ENCODE measurements at regions not wholly inside any gene's neighbourhood (a gene's known extent, or its start where the extent isn't known, plus 50 kb on each side); places are given as distances from the start of the nearest gene placed in this dataset.
"Not testable (repeated sequence)": the region's sequence is repeated elsewhere in the genome, so short reads cannot be mapped to it uniquely, and the experiment has no call there.

GRCh38 chr13:53411463-53411862 lies 382.9 kb downstream of the OLFM4 start:
- no peak for DNase-seq

- no peak for DNase-seq
Measured at GRCh38 chr13:53415135-53415534, 386.5 kb downstream of the OLFM4 start.

DNA sequence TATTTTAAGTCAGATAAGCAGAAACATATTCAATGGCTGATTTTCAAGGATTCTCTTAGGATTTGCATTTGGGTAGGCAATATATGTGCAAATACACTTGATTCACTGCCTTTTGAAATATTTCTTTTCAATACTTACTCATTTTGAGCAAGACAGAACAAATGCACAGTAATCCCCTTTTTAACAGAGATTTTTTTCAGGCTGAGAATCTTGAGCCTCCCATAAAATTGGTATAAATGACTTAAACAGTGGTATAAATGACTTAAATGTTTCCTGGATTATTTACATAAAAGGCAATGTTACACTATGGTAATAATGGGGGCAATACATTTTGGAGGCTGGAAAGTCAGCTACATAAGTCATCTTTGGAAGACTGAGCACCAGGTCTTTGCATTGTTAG lies 389.0 kb downstream of the OLFM4 start:
- DNase-seq: no peak

DNA sequence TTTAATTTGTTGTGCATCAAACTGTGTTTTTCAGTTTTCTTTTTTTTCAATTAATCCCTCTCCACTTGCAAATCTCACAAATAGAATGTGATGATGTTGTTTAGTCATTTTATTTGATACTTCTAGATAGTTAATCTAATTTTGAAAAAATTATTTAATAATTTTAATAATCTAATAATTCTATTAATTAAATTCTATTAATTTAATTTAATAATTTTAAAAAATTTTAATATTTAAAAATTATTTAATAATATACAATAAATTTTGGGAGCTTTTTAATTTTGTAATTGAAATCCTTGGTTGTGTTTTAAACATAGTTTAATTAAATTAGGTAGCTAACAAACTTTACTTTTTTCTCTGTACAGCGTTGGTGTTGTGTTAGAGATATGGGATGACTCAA lies 393.8 kb downstream of the OLFM4 start:
- no peak for DNase-seq

DNA sequence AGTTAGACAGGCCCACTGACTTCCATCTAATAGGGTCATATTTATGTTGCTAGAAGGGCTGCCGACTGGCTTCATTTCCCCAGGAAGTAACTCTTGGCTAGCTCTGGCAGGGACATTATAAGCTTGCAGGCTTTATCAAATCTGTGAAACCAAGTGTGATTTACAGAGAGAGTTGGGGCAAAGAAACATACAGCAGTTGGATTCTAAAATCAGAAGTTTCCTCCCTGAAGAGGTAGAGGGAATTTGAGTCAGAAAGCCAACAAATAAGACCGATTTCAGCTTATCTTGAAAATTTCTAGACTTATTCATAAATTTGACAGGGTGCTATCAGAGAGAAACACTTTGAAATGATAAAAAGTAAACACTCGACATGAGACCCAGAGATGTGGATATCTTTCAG lies 407.8 kb downstream of the OLFM4 start:
- DNase-seq: no peak

DNA sequence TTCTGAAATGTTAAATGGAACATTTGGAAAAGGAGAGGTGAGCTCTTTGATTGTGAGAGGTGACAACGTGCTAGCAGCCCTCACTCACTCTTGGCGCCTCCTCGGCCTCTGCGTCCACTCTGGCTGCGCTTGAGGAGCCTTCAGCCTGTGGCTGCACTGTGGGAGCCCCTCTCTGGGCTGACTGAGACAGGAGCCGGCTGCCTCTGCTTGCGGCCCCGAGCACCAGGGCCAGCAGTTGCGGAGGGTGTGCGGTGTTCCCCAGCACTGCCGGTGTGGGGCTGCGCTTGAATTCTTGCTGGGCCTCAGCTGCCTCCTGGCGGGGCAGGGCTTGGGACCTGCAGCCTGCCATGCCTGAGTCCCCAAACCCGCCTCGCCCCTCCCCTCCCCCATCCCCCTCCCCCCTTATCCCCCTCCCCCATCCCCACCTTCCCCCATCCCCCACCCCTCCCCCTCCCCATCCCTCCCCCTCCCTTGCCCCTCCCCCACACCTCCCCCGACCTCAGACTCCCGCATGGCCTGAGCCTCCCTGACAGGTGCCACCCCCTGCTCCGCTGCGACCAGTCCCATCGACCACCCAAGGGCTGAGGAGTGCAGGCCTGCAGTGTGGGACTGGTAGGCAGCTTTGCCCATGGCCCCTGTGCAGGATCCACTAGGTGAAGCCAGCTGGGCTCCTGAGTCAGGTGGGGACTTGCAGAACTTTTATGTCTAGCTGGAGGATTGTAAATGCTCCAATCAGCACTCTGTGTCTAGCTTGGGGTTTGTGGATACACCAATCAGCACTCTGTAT lies 411.0 kb downstream of the OLFM4 start:
- DNase-seq: no peak

GRCh38 chr13:53442979-53443378 lies 414.4 kb downstream of the OLFM4 start:
- DNase-seq: no peak

DNA sequence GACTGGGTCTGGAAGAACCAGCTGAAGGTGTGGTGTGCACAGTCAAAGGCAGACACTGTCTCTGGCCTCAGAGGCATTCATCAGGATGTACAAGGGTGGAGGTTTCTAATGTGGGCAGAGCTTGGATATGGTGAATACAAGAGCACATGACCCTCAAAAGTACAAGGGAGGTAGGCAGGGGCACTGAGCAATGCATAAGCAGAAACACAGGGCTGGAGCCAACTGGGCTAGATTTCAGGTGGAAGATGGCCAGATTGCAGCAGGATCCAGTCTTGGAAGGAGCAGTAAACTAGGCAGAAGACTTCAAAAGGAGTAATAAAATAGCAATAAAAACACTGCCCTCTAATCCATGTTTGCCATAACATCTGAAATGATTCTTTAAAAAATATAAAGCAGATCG lies 417.1 kb downstream of the OLFM4 start:
- DNase-seq: no peak

DNA sequence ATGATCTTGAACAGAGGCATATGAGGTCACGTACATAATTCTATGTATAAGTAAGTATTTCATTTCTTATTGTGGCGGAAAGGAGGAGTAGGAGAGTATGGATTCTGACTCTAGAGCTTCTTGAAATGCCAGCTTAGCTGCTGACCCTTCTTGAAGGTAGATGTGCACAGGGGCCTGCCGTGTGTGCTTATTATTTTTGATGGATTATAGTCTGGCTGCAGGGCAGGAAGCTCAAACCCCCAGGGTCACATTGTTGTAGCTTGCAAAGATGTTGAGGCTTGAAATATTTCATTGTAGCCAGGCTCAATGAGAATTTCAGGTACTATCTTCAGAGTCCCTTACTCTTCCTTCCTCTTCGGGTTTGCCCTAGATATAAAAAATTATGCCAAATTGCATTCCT lies 418.8 kb downstream of the OLFM4 start:
- no peak for DNase-seq

GRCh38 chr13:53447863-53448262 lies 419.2 kb downstream of the OLFM4 start:
- no peak for DNase-seq

DNA sequence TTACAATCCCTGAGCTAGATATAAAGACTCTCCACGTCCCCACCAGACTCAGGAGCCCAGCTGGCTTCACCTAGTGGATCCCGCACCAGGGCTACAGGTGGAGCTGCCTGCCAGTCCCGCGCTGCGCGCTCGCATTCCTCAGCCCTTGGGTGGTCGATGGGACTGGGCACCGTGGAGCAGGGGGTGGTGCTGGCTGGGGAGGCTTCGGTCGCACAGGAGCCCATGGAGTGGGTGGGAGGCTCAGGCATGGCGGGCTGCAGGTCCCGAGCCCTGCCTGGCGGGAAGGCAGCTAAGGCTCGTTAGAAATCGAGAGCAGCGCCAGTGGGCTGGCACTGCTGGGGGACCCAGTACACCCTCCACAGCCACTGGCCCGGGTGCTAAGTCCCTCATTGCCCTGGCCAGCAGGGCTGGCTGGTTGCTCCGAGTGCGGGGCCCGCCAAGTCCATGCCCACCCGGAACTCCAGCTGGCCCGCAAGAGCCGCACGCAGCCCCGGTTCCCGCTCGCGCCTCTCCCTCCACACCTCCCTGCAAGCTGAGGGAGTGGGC lies 423.7 kb downstream of the OLFM4 start:
- DNase-seq: not testable (repeated sequence)

- DNase-seq: no peak
Measured at GRCh38 chr13:53460796-53461195, 432.2 kb downstream of the OLFM4 start.

DNA sequence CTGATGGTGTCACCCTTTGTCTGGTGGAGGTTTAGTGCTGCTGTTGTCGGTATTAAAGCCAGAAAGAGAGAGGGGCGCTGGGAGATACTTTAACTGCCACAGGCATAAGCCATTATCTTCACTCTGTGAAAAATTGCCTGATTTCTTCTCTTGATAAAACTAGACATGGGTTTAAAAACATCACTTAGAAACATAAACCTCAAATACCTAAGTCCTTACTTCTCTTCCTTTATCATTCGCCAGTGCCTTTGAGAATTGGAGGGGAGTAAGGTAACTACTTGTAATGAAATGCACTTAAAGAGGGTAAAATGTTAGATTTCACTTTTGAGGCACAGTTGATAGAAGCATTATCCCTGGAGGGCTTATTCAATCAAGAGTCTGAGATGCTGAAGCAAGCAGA lies 434.5 kb downstream of the OLFM4 start:
- DNase-seq: no peak

- DNase-seq: no peak
Measured at GRCh38 chr13:53466576-53466975, 438.0 kb downstream of the OLFM4 start.

DNA sequence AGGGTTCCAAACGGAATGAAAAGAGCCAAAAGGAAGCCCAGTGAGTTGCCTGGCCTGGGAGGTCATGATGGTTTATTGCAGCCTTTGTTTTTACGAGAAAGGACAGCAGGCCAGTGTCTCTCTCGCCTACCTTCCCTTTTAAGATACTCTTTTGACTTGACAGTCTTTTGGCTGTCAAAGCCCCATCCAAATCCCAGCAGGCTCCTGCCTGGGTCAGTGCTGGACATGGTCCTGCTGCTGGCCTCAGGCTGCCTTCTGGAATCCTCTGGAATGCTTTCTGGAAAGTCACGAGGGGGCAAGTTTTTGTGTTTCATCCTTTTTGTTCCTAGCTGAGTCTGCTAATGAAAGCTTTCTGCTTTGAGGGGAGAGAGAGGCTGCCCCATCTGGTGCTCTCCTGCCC lies 444.8 kb downstream of the OLFM4 start:
- DNase-seq: no peak

DNA sequence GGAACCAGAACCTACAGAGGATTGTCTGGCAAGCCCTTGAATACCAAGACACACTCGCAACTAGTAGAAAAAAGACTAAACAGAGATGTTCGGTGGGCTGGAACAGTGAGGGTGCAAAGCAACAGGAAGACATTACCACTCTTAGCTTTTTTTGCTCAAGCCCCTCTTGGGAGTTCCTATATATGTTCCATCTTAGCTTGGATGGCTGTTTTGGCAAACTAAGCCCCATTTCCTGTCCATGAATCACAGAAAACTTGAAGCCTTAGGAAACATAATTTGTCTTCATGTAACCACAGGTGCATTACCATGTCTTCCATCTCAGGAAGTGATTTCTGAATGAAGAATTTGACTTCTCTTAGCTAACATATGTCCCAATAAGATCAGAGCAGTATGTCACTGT lies 446.3 kb downstream of the OLFM4 start:
- DNase-seq: no peak

DNA sequence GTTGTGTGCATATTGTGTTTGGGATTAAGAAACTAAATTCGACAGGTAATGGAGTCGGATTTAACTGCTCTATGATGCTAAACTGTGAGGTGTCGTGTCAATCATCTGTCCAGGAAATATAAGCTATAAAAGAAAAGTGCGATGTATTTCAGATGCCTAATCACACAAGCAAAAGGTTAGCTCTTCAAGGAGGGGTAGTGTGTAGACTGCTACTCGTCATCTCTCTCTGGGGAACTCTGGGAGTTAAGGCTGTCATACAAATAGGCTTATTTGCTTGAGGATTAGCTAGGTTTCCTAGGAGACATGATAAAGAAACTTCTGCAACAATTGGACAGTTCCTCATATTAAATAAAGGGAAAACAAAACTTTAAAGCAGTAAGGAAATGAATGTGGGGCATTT lies 462.1 kb downstream of the OLFM4 start:
- no peak for DNase-seq

DNA sequence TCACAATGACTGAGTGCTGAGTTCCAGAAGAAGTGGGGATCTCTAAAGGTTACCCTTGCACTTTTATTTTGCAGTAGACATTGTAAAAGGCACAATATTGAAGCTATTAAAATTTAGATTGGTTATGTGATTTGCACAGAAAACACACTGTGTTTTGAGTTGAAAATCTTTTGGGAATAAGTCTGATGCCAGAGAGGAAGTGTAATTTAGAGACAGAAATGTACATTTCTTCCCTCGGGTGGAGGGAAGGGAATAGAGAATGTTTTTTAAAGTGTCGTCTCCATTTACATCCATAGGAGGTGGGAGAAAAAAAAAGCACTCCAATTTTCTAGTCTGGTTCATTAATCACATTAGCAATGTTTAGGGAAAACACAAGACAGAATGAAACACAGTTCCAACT lies 465.8 kb downstream of the OLFM4 start:
- DNase-seq: no peak

- no peak for DNase-seq
Measured at GRCh38 chr13:53499576-53500133, 471.0 kb downstream of the OLFM4 start.

- DNase-seq: no peak
Measured at GRCh38 chr13:53501387-53501786, 472.8 kb downstream of the OLFM4 start.

- DNase-seq: no peak
Measured at GRCh38 chr13:53507741-53508140, 479.1 kb downstream of the OLFM4 start.

- no peak for DNase-seq
Measured at GRCh38 chr13:53512635-53513034, 484.0 kb downstream of the OLFM4 start.

DNA sequence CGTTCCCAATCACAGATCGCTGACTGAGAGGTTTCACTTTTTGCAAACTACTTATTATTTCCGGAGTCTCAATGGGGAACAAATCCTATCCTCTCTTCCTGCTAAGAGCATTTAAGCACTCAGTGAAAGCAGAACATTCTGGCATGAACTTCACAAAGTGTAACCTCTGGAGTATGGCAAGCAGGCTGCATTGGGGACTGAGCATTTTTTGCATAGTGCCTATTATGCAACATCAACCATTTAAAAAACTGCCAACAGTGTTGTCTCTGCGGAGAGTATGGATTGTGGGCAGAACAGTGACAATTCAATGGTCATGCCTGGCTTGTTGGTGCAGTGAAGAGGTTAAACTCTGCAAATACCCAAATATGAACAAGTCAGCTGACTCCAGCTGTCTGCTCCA lies 484.6 kb downstream of the OLFM4 start:
- DNase-seq: no peak

GRCh38 chr13:53520132-53520531 lies 491.5 kb downstream of the OLFM4 start:
- no peak for DNase-seq

- DNase-seq: no peak
Measured at GRCh38 chr13:53522034-53522433, 493.4 kb downstream of the OLFM4 start.
